ENCODE measurements at regions not wholly inside any gene's neighbourhood (a gene's known extent, or its start where the extent isn't known, plus 50 kb on each side); places are given as distances from the start of the nearest gene placed in this dataset.

DNA sequence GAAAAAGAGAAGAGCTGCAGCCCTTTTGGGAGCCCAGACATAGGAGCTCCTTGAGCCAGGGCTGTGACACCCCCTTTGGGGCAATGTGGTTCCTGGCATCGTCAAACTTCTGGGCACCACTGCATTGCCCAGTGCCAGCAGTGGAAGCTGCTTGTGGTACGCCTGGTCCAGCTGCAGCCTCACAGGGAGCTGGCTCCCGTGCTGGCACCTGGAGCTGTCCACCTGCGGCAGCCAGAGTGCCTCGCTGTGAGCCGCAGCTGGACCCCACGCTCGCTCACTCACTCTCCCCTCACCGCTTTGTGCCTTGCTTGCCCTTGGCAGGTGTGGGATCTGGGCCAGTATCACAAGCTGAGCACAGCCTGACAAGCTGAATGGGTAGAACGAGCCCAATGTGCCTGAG, 1150.8 kb upstream of the CDH6 start:
- TF ChIP-seq ZNF114 (CRISPR knock-in tag; IDR thresholded peaks at IDR 0.05) (no peak), POLR2AphosphoS5 (IDR thresholded peaks at IDR 0.05; ENCODE audit: low read depth) (no peak), EZH2 (IDR thresholded peaks at IDR 0.05; ENCODE audit: low read depth, unreplicated experiment) (no peak), JUNB (IDR thresholded peaks at IDR 0.05; ENCODE audit: unreplicated experiment) (no peak), ZNF331 (CRISPR knock-in tag; IDR thresholded peaks at IDR 0.05; ENCODE audit: low read depth) (no peak), ZNF462 (CRISPR knock-in tag; IDR thresholded peaks at IDR 0.05) (no peak), STAT1 (IDR thresholded peaks at IDR 0.05; ENCODE audit: unreplicated experiment) (no peak)
- TF ChIP-seq, protein P1, sequence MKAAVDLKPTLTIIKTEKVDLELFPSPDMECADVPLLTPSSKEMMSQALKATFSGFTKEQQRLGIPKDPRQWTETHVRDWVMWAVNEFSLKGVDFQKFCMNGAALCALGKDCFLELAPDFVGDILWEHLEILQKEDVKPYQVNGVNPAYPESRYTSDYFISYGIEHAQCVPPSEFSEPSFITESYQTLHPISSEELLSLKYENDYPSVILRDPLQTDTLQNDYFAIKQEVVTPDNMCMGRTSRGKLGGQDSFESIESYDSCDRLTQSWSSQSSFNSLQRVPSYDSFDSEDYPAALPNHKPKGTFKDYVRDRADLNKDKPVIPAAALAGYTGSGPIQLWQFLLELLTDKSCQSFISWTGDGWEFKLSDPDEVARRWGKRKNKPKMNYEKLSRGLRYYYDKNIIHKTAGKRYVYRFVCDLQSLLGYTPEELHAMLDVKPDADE (IDR thresholded peaks at IDR 0.05) = no peak
- H3K36me3 ChIP-seq (ENCODE audit: insufficient read depth) = no peaks in the 10 kb centered on the region
- ATAC-seq = no peak
- no peak for DNase-seq (ENCODE audit: low spot score)
- no peaks in the 10 kb centered on the region for H4K20me1 ChIP-seq (replicated peaks; ENCODE audit: insufficient read depth)
- H3K27ac ChIP-seq (ENCODE audit: low read depth) = no peak overlapping the region
- H3K4me1 Mint-ChIP-seq = peaks cover 9% of the 10 kb centered on the region; the same call in 2 of the 3 replicates
- H3K27me3 Mint-ChIP-seq (ENCODE audit: insufficient read depth, low read depth, poor library complexity) = no peaks in the 10 kb centered on the region
- no peaks in the 10 kb centered on the region for H3K4me1 ChIP-seq (ENCODE audit: insufficient read depth)
- no peak overlapping the region for H3K4me2 ChIP-seq
- H3F3A ChIP-seq (replicated peaks; ENCODE audit: low read depth) = no peaks in the 10 kb centered on the region
- H3K4me3 Mint-ChIP-seq = no peak overlapping the region
- no peaks in the 10 kb centered on the region for H3K9me2 ChIP-seq (ENCODE audit: insufficient read depth)
- H3K9me3 Mint-ChIP-seq = no peaks in the 10 kb centered on the region; the same call in 2 of the 3 replicates
- no peak overlapping the region for H3K4me3 ChIP-seq
- no peaks in the 10 kb centered on the region for H3K27me3 ChIP-seq (ENCODE audit: insufficient read depth)
- no peak overlapping the region for H2AFZ ChIP-seq
- H3K36me3 Mint-ChIP-seq (ENCODE audit: low read depth) = no peaks in the 10 kb centered on the region
- no peak overlapping the region for H3K27ac Mint-ChIP-seq
- H3K79me2 ChIP-seq (replicated peaks; ENCODE audit: insufficient read depth) = no peaks in the 10 kb centered on the region

All from GM23338 (cell line).